ENCODE measurements at regions not wholly inside any gene's neighbourhood (a gene's known extent, or its start where the extent isn't known, plus 50 kb on each side); places are given as distances from the start of the nearest gene placed in this dataset.

GRCh38 chr2:172329416-172329773, 98.0 kb upstream of the ITGA6 start:
- no peak for DNase-seq (ENCODE audit: low read depth in 2 of 2)

- DNase-seq (ENCODE audit: low read depth in 2 of 2) = no peak
These were observed 97.4 kb upstream of the ITGA6 start for GRCh38 chr2:172329774-172330671.

- no peak for DNase-seq (ENCODE audit: low read depth in 2 of 2)
These were observed 94.9 kb upstream of the ITGA6 start for GRCh38 chr2:172332507-172332906.

- DNase-seq (ENCODE audit: low read depth in 2 of 2) = no peak
These were observed 94.0 kb upstream of the ITGA6 start for GRCh38 chr2:172333235-172333977.

- no peak for DNase-seq (ENCODE audit: low read depth in 2 of 2)
These were observed 93.4 kb upstream of the ITGA6 start for GRCh38 chr2:172333978-172334330.

GRCh38 chr2:172334988-172335387, 92.4 kb upstream of the ITGA6 start:
- no peak for DNase-seq (ENCODE audit: low read depth in 2 of 2)

- DNase-seq (ENCODE audit: low read depth in 2 of 2) = no peak
These were observed 91.7 kb upstream of the ITGA6 start for GRCh38 chr2:172335736-172336135.

GRCh38 chr2:172336681-172337080, 90.7 kb upstream of the ITGA6 start:
- DNase-seq (ENCODE audit: low read depth in 2 of 2) = no peak

GRCh38 chr2:172339371-172340010, 87.9 kb upstream of the ITGA6 start:
- DNase-seq (ENCODE audit: low read depth in 2 of 2) = no peak

- no peak for DNase-seq (ENCODE audit: low read depth in 2 of 2)
These were observed 87.0 kb upstream of the ITGA6 start for GRCh38 chr2:172340394-172340793.

- no peak for DNase-seq (ENCODE audit: low read depth in 2 of 2)
These were observed 85.3 kb upstream of the ITGA6 start for GRCh38 chr2:172342078-172342477.

- DNase-seq (ENCODE audit: low read depth in 2 of 2) = no peak
These were observed 84.8 kb upstream of the ITGA6 start for GRCh38 chr2:172342611-172343010.

GRCh38 chr2:172344159-172344558, 83.2 kb upstream of the ITGA6 start:
- no peak for DNase-seq (ENCODE audit: low read depth in 2 of 2)

- no peak for DNase-seq (ENCODE audit: low read depth in 2 of 2)
These were observed 81.3 kb upstream of the ITGA6 start for GRCh38 chr2:172345956-172346555.

GRCh38 chr2:172348555-172349288, 78.7 kb upstream of the ITGA6 start:
- no peak for DNase-seq (ENCODE audit: low read depth in 2 of 2)

- no peak for DNase-seq (ENCODE audit: low read depth in 2 of 2)
These were observed 76.4 kb upstream of the ITGA6 start for GRCh38 chr2:172350839-172351479.

- no peak for DNase-seq (ENCODE audit: low read depth in 2 of 2)
These were observed 75.8 kb upstream of the ITGA6 start for GRCh38 chr2:172351586-172351985.

GRCh38 chr2:172354347-172354746, 73.0 kb upstream of the ITGA6 start:
- no peak for DNase-seq (ENCODE audit: low read depth in 2 of 2)

- DNase-seq (ENCODE audit: low read depth in 2 of 2) = no peak
These were observed 69.9 kb upstream of the ITGA6 start for GRCh38 chr2:172357442-172357841.

GRCh38 chr2:172358691-172359556, 68.5 kb upstream of the ITGA6 start:
- no peak for DNase-seq (ENCODE audit: low read depth in 2 of 2)

All from stimulated activated CD4-positive, alpha-beta T cell treated with anti-CD3 and anti-CD28 coated beads, Interleukin-12 subunit alpha, Interleukin-12 subunit beta, amount 100 ng/mL, for 24 hours (primary cell).